ENCODE measurements at regions not wholly inside any gene's neighbourhood (a gene's known extent, or its start where the extent isn't known, plus 50 kb on each side); places are given as distances from the start of the nearest gene placed in this dataset.
"Not testable (repeated sequence)": the region's sequence is repeated elsewhere in the genome, so short reads cannot be mapped to it uniquely, and the experiment has no call there.

DNA sequence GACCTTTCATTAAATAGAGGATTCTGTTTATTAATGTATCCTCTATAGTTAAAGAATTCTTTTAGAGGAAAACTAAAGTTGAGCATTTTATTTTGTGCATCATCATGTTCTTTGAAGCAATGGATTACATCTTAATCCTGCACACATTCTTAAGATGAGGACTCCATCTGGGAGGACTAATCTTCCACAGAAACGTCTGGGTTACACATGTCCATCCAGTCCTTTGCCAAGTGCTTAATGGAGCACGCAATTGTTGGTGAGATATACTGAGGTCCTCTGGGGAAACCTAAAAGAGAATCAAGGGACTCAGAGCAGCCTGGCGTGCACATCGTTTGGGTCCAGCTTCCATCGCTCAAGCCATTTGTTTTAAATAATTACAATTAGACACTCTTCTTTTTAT, 115.1 kb upstream of the SFRP2 start:
- H3K4me1 Mint-ChIP-seq (ENCODE audit: low read depth): no peaks in the 10 kb centered on the region
- H3K4me3 Mint-ChIP-seq: no peak overlapping the region
- H3K27ac Mint-ChIP-seq: no peak overlapping the region
- H3K36me3 Mint-ChIP-seq (ENCODE audit: low read depth): no peaks in the 10 kb centered on the region
- no peak for DNase-seq
- CTCF ChIA-PET: no interaction called here
- intact Hi-C loops (cut with micrococcal nuclease): no loop called here
- H3K9me3 Mint-ChIP-seq: no peaks in the 10 kb centered on the region
- peaks cover 5% of the 10 kb centered on the region for H3K27me3 Mint-ChIP-seq (ENCODE audit: low read depth)

DNA sequence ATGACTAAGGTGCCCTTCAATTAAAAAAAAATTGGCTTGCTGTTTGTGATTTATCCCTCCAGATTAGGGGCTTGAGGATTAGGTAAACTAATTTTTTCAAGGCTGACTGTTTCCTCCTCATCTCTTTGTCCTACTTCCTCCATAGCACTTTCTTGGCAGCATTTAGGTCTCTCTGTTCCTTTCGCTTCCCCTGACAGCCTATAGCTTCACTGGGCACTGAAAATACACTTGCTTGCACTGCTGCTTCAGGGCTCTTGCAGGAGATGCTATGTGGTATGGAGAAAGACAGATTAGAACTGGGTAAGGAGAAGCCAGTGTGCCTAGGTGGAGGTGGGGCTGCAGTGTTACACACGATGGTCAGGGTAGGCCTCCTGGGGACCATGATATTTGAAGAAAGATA, 112.3 kb upstream of the SFRP2 start:
- Mint-ChIP-seq H3K9me3 (no peaks in the 10 kb centered on the region), H3K4me1 (ENCODE audit: low read depth) (no peaks in the 10 kb centered on the region), H3K27ac (no peak overlapping the region), H3K27me3 (ENCODE audit: low read depth) (peaks cover 12% of the 10 kb centered on the region), H3K36me3 (ENCODE audit: low read depth) (no peaks in the 10 kb centered on the region), H3K4me3 (no peak overlapping the region)
- intact Hi-C loops (cut with micrococcal nuclease): no loop called here
- CTCF ChIA-PET: no interaction called here
- DNase-seq: no peak

DNA sequence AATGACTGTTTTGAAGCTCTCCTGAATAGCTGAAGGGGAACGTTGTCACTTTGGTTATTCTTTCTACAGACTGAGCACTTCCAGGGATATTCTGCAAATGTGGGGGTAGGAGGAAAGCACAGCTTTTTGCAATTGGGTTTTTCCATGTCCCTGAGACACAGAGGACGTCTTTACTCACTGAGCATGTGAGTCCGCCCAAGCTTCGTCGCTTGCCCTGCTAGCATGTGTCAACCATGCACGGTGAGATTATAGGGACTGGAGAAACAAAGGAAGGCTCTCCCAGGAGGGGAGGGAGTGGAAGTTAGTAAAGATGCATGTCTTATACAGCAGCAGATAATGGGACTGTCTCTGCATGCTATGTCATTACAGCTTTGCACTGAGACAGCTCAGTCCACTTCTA, 111.5 kb upstream of the SFRP2 start:
- CTCF ChIA-PET: interaction anchor here (0.6 kb wide), 1 partner anchor 763 kb away, joined by 4 read pairs; no protein-coding TSS in a partner anchor
- Mint-ChIP-seq H3K27me3 (ENCODE audit: low read depth) (peaks cover 12% of the 10 kb centered on the region), H3K4me3 (no peak overlapping the region), H3K36me3 (ENCODE audit: low read depth) (no peaks in the 10 kb centered on the region), H3K9me3 (no peaks in the 10 kb centered on the region), H3K4me1 (ENCODE audit: low read depth) (no peaks in the 10 kb centered on the region), H3K27ac (no peak overlapping the region)
- DNase-seq: no peak
- intact Hi-C loops (cut with micrococcal nuclease): no loop called here

DNA sequence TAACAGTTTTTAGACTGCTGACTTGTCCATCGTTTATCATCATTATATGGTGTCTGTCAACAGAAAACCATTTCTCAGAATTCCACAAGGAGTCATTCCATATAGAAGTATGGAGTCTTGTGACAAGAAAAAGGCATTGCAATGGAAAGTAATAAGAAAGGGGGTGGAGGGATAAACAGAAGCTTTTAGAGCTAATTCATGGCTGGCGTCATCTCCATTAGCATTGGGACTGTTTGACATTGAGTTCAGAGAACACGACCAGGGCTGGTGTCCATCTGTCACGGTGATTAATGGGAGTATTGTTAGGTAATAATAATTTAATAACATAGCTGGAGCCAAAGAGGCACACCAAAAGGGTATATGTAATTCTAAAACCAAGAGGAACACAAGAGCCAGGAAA, 101.9 kb upstream of the SFRP2 start:
- intact Hi-C loops (cut with micrococcal nuclease): no loop called here
- Mint-ChIP-seq H3K4me3 (no peak overlapping the region), H3K9me3 (no peaks in the 10 kb centered on the region), H3K4me1 (ENCODE audit: low read depth) (no peaks in the 10 kb centered on the region), H3K27me3 (ENCODE audit: low read depth) (peaks cover 10% of the 10 kb centered on the region), H3K27ac (no peak overlapping the region), H3K36me3 (ENCODE audit: low read depth) (no peaks in the 10 kb centered on the region)
- CTCF ChIA-PET: no interaction called here
- no peak for DNase-seq

DNA sequence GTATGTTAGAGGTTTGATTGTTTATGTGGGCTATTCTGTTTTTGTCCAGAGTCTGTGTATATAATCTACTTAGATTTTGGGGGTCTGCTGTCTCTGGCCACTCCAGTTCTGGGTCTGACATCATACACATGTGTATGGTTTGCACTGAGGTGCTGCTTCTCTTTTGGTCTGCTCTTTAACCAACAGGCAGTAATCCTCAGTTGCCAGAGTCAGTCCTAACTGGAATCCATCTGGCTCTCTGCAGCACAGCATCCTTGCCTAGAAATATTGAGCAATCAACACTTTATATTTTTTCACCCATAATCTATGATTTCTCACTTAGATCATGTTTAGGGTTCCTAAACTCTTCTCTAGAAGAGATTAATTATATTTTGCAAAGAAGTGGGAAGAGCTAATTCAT, 98.3 kb upstream of the SFRP2 start:
- intact Hi-C loops (cut with micrococcal nuclease): no loop called here
- Mint-ChIP-seq H3K9me3 (no peaks in the 10 kb centered on the region), H3K4me3 (no peak overlapping the region), H3K27me3 (ENCODE audit: low read depth) (peaks cover 10% of the 10 kb centered on the region), H3K4me1 (ENCODE audit: low read depth) (no peaks in the 10 kb centered on the region), H3K27ac (no peak overlapping the region), H3K36me3 (ENCODE audit: low read depth) (no peaks in the 10 kb centered on the region)
- DNase-seq: no peak
- CTCF ChIA-PET: no interaction called here

DNA sequence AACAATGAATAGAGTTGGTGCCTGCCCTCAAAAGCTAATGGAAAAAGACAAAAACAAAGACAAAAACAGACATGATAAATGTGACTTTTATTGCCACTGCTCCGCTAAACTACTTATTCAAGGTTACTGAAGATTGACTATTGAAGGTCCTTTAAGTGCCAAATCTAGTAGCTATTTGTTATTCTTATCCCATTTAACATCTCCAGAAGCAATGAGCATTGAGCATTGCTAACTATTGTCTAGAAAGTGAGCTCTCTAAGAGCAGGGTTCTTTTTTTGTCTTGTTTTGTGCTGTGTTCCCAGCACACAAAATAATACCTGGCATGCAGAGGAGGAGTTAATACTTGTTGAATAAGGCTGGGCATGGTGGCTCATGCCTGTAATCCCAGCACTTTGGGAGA, 95.4 kb upstream of the SFRP2 start:
- Mint-ChIP-seq H3K36me3 (ENCODE audit: low read depth) (no peaks in the 10 kb centered on the region), H3K27me3 (ENCODE audit: low read depth) (peaks cover 10% of the 10 kb centered on the region), H3K4me1 (ENCODE audit: low read depth) (no peaks in the 10 kb centered on the region), H3K9me3 (peaks cover 17% of the 10 kb centered on the region), H3K27ac (no peak overlapping the region), H3K4me3 (no peak overlapping the region)
- DNase-seq: no peak
- intact Hi-C loops (cut with micrococcal nuclease): no loop called here
- CTCF ChIA-PET: no interaction called here

- H3K9me3 Mint-ChIP-seq: peaks cover 17% of the 10 kb centered on the region
- CTCF ChIA-PET: no interaction called here
- H3K4me1 Mint-ChIP-seq (ENCODE audit: low read depth): no peaks in the 10 kb centered on the region
- DNase-seq: no peak
- no peak overlapping the region for H3K4me3 Mint-ChIP-seq
- no peaks in the 10 kb centered on the region for H3K36me3 Mint-ChIP-seq (ENCODE audit: low read depth)
- peaks cover 3% of the 10 kb centered on the region for H3K27me3 Mint-ChIP-seq (ENCODE audit: low read depth)
- no peak overlapping the region for H3K27ac Mint-ChIP-seq
- intact Hi-C loops (cut with micrococcal nuclease): no loop called here
These were observed 92.1 kb upstream of the SFRP2 start for GRCh38 chr4:153880983-153881382.

DNA sequence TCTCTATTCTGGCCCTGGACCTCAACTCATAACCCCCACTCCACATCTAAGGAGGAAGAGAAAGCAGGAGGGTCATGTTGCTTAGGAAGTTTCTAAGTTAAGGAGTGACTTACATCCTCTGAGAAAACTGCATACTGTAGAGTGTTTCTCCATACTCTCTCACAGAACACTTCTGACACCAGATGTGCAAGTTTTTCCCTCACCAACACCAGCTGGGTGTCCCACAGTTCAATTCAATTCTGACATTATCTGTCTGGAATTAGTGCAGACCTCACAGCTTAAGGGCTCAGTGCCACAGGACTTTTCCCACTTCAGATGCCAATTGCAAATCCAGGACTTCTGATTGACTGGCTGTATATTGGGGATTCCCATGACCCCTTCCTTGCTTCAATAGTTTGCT, 89.0 kb upstream of the SFRP2 start:
- no peaks in the 10 kb centered on the region for H3K4me1 Mint-ChIP-seq (ENCODE audit: low read depth)
- intact Hi-C loops (cut with micrococcal nuclease): no loop called here
- no peak overlapping the region for H3K27ac Mint-ChIP-seq
- CTCF ChIA-PET: no interaction called here
- DNase-seq: no peak
- H3K36me3 Mint-ChIP-seq (ENCODE audit: low read depth): no peaks in the 10 kb centered on the region
- peaks cover 4% of the 10 kb centered on the region for H3K27me3 Mint-ChIP-seq (ENCODE audit: low read depth)
- peaks cover 17% of the 10 kb centered on the region for H3K9me3 Mint-ChIP-seq
- H3K4me3 Mint-ChIP-seq: no peak overlapping the region

GRCh38 chr4:153873741-153874140, 84.9 kb upstream of the SFRP2 start:
- H3K4me1 Mint-ChIP-seq (ENCODE audit: low read depth): no peaks in the 10 kb centered on the region
- CTCF ChIA-PET: no interaction called here
- H3K27me3 Mint-ChIP-seq (ENCODE audit: low read depth): peaks cover 7% of the 10 kb centered on the region
- intact Hi-C loops (cut with micrococcal nuclease): no loop called here
- peaks cover 2% of the 10 kb centered on the region for H3K9me3 Mint-ChIP-seq
- H3K27ac Mint-ChIP-seq: no peak overlapping the region
- no peak for DNase-seq
- H3K36me3 Mint-ChIP-seq (ENCODE audit: low read depth): no peaks in the 10 kb centered on the region
- H3K4me3 Mint-ChIP-seq: no peak overlapping the region

GRCh38 chr4:153866766-153867165, 77.9 kb upstream of the SFRP2 start:
- H3K27ac Mint-ChIP-seq; H3K4me3 Mint-ChIP-seq; DNase-seq; intact Hi-C loops (cut with micrococcal nuclease); CTCF ChIA-PET; H3K4me1 Mint-ChIP-seq (ENCODE audit: low read depth): not testable (repeated sequence)
- peaks cover 43% of the 10 kb centered on the region for H3K9me3 Mint-ChIP-seq
- peaks cover 13% of the 10 kb centered on the region for H3K27me3 Mint-ChIP-seq (ENCODE audit: low read depth)
- H3K36me3 Mint-ChIP-seq (ENCODE audit: low read depth): peaks cover 16% of the 10 kb centered on the region

DNA sequence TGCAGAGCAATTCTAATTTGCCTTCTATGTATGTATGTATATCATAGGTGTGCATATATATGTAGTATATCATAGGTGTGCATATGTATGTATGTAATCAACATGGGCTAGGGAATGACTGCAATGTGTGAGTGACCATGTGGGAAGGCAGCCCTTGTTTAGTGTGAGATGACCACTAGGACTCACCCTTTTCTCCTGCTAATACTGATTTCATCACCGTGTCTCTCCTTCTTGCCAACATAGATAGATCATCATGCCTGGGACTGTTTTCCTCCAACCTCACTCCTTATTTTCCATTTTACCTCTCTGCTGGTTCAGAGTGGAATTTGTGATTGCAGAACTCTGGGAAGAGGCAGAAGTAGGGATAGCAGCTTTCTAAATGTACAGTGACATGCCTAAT, 63.6 kb upstream of the SFRP2 start:
- intact Hi-C loops (cut with micrococcal nuclease): no loop called here
- Mint-ChIP-seq H3K36me3 (ENCODE audit: low read depth) (no peaks in the 10 kb centered on the region), H3K9me3 (peaks cover 11% of the 10 kb centered on the region), H3K27ac (no peak overlapping the region), H3K27me3 (ENCODE audit: low read depth) (peaks cover 21% of the 10 kb centered on the region), H3K4me3 (no peak overlapping the region), H3K4me1 (ENCODE audit: low read depth) (no peaks in the 10 kb centered on the region)
- no peak for DNase-seq
- CTCF ChIA-PET: no interaction called here

GRCh38 chr4:153850533-153851280, 61.8 kb upstream of the SFRP2 start:
- no peaks in the 10 kb centered on the region for H3K36me3 Mint-ChIP-seq (ENCODE audit: low read depth)
- no peak overlapping the region for H3K4me3 Mint-ChIP-seq
- CTCF ChIA-PET: no interaction called here
- H3K27me3 Mint-ChIP-seq (ENCODE audit: low read depth): peaks cover 13% of the 10 kb centered on the region
- intact Hi-C loops (cut with micrococcal nuclease): no loop called here
- no peaks in the 10 kb centered on the region for H3K4me1 Mint-ChIP-seq (ENCODE audit: low read depth)
- H3K27ac Mint-ChIP-seq: no peak overlapping the region
- DNase-seq: no peak
- H3K9me3 Mint-ChIP-seq: peaks cover 11% of the 10 kb centered on the region

DNA sequence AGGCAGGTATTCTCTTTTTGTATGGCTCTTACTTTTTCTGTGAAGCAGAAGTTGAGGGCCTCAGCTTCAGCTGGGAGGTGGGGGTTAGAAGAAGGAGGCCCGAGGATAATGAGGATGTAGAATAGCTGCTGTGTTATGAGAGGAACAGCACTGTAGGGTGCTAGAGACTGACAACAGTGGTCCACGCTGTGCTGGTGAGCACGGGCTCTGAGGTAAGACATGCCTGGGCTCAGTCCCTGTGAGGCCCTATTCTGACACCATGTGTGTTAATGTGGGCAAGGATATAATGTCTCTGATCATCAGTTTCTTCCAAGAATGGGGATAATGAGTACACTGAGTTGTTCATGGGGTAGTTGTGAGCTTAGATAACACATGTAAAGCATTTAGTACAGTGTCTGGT, 55.3 kb upstream of the SFRP2 start:
- H3K9me3 Mint-ChIP-seq: peaks cover 2% of the 10 kb centered on the region
- intact Hi-C loops (cut with micrococcal nuclease): no loop called here
- CTCF ChIA-PET: interaction anchor here (0.7 kb wide), 1 partner anchor 50 kb away, joined by 3 read pairs; no protein-coding TSS in a partner anchor
- H3K36me3 Mint-ChIP-seq (ENCODE audit: low read depth): no peaks in the 10 kb centered on the region
- no peaks in the 10 kb centered on the region for H3K4me1 Mint-ChIP-seq (ENCODE audit: low read depth)
- no peak for DNase-seq
- no peak overlapping the region for H3K4me3 Mint-ChIP-seq
- H3K27me3 Mint-ChIP-seq (ENCODE audit: low read depth): peaks cover 4% of the 10 kb centered on the region
- no peak overlapping the region for H3K27ac Mint-ChIP-seq

All from activated naive CD4-positive, alpha-beta T cell treated with anti-CD3 and anti-CD28 coated beads for 36 hours (primary cell).